GM06990 (cell line): ENCODE measurements at regions not wholly inside any gene's neighbourhood (a gene's known extent, or its start where the extent isn't known, plus 50 kb on each side); places are given as distances from the start of the nearest gene placed in this dataset.

Experiments used
- DNase-seq: peaks from one replicate; pipeline ENCODE4 v3.0.0-alpha.2; 2011; ENCODE audit not compliant: insufficient read length; ENCODE audit errors: extremely low read depth
- H3K27me3 ChIP-seq: replicated peaks from 2 replicates; pipeline ENCODE4 v1.6.0; 2011; ENCODE audit warnings: low read length; ENCODE audit not compliant: control insufficient read depth, insufficient read depth
- H3K36me3 ChIP-seq: 2 replicates; pipeline ENCODE4 v1.5.1; 2011; ENCODE audit warnings: low read length; ENCODE audit not compliant: control insufficient read depth, insufficient read depth
- H3K4me3 ChIP-seq: replicated peaks from 2 replicates; pipeline ENCODE4 v1.5.1; 2011; ENCODE audit warnings: low read depth, mild to moderate bottlenecking, control low read depth, low read length
- TF ChIP-seq, protein P1 (sequence below): IDR thresholded peaks from 2 replicates; pipeline ENCODE4 v1.5.1; 2011; ENCODE audit warnings: low read length, control low read depth, mild to moderate bottlenecking, inconsistent platforms; ENCODE audit not compliant: insufficient read depth, poor library complexity, severe bottlenecking

DNA sequence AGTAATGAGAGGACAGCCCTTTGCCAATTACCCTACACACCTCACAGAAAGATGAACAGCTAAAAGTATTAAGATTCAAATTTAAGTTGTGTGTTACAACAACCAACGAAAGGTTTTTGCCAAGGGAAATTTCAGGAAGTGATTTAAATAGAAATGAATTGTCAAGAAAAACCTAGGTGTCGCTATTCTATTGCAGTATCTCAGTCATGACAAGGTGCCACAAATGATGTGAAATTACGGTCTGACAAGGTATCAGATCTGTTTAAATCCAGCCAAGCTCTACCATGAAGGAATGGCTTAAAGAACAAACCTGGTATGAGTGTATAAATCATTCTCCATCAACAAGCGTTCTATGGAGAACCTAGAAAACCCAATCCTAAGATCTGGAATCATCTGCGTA, 189.7 kb downstream of the ATPSCKMT start:
- Histone ChIP-seq H3K36me3 (no peaks in the 10 kb centered on the region), H3K4me3 (no peak overlapping the region), H3K27me3 (no peaks in the 10 kb centered on the region; the same call in none of the 2 replicates)
- TF ChIP-seq, protein P1, sequence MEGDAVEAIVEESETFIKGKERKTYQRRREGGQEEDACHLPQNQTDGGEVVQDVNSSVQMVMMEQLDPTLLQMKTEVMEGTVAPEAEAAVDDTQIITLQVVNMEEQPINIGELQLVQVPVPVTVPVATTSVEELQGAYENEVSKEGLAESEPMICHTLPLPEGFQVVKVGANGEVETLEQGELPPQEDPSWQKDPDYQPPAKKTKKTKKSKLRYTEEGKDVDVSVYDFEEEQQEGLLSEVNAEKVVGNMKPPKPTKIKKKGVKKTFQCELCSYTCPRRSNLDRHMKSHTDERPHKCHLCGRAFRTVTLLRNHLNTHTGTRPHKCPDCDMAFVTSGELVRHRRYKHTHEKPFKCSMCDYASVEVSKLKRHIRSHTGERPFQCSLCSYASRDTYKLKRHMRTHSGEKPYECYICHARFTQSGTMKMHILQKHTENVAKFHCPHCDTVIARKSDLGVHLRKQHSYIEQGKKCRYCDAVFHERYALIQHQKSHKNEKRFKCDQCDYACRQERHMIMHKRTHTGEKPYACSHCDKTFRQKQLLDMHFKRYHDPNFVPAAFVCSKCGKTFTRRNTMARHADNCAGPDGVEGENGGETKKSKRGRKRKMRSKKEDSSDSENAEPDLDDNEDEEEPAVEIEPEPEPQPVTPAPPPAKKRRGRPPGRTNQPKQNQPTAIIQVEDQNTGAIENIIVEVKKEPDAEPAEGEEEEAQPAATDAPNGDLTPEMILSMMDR, result no peak
- DNase-seq, result no peak

DNA sequence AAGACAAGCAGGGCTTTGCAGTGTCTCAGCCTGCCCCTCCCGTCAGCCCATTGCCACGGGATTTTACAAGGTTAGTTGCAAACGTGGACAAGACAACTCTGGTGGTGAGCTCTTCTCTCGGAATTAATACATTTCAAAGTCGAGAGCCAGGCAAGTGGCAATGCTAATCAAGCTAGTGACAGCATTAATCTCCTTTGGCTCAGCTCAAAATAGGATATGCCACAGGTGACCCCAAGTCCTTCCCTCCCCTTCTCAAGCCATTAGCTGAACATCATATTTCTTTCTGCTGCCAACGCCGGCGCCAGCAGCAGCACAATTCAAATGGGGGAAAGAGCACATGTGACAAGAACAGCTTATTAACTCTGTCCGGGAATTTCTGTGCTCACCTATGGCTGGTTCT, 190.1 kb downstream of the ATPSCKMT start:
- no peak for DNase-seq
- Histone ChIP-seq H3K27me3 (no peaks in the 10 kb centered on the region; the same call in none of the 2 replicates), H3K36me3 (no peaks in the 10 kb centered on the region), H3K4me3 (no peak overlapping the region)
- TF ChIP-seq, protein P1, result no peak

DNA sequence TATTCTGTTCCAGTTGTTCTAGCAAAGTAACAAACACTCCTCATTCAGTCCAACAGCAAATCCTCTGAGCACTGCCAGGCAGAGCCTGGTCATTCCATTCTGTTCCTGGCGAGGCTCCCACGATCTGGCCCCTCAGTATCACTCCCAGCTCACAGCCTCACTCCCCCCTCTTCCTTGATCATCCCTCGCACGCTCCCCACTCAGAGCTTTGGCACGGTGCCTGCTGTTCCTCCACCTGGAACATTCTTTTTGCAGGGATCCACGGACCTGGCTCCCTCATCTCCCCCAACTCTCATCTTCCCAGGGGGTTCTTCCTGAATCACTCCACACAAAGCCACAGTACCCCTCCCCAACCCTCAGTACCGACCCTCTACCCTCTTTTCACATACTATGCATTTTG, 192.3 kb downstream of the ATPSCKMT start:
- DNase-seq, result no peak
- no peaks in the 10 kb centered on the region; the same call in none of the 2 replicates for H3K27me3 ChIP-seq
- no peaks in the 10 kb centered on the region for H3K36me3 ChIP-seq
- H3K4me3 ChIP-seq, result no peak overlapping the region
- TF ChIP-seq, protein P1, result no peak

DNA sequence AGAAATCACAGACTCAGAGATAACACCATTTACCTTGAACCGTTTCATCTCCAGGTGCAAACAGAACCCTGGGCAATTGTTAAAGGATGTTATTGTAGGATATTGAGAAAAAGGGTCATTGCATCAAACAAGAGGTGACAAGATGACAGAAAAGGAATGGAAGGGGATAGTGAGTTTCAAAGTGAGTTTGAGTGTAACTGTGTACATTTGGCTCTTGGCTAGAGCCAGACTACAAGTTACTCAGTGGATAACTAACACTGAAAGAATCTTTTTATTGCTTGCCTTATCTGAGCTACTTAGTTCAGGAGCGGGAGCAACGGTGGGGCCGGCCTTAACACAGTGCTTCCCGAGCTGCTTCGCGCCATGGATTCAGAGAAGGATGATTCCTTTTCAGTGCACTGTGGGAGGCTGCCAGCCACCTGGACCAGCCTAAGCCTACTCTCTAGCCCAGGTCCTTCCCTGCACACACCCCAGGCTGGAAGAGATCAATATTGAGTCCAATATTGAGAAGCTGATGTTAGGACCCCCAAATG, 193.4 kb downstream of the ATPSCKMT start:
- no peaks in the 10 kb centered on the region; the same call in none of the 2 replicates for H3K27me3 ChIP-seq
- DNase-seq, result no peak
- H3K36me3 ChIP-seq, result no peaks in the 10 kb centered on the region
- no peak overlapping the region for H3K4me3 ChIP-seq
- TF ChIP-seq, protein P1, result no peak

DNA sequence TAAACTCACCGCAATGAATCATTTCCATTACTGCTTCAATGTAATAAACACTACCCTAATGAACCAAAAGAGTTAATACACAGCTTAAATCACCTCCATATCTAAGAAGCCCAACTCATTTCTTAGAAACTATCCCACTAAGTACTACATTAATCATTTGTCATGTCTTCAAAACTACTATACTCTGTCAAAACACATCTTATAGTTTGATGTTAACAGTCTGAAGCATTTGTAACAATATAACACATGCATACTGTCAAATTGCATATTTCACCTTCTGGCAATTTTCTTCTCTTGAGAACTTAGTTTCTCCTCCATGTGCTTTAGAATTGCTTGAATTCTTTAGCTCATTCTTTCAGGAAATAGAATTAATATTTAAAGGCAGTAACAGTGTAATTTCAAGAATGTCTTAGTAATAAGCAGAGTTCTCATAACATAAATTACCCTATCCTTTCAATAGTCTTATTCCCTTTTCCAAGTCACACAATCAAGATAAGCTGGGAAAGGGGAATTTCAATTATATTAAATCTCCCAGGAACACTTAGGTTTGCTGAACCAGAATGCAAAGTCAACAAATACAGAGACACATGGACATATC, 199.7 kb downstream of the ATPSCKMT start:
- Histone ChIP-seq H3K36me3 (no peaks in the 10 kb centered on the region), H3K4me3 (no peak overlapping the region), H3K27me3 (no peaks in the 10 kb centered on the region)
- TF ChIP-seq, protein P1, result no peak
- DNase-seq, result no peak
